ENCODE measurements at regions not wholly inside any gene's neighbourhood (a gene's known extent, or its start where the extent isn't known, plus 50 kb on each side); places are given as distances from the start of the nearest gene placed in this dataset.

DNA sequence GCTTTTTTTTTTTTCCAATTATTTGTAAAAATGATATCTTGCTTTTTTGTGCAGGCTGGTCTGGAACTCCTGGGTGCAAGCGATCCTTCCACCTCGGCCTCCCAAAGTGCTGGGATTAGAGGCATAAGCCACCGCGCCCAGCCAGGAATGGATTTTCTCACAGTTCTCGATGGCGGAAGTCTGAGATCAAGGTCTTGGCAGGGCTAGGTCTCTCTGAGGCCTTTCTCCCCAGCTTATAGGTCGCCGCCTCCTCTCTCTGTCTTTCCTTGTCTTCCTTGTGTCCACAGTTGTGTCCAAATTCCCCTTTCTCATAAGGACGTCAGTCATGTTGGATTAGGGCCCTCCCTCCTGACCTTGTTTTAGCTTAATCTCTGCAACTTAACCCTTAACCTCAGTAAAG is 200.5 kb downstream of the UQCRFS1 start:
- H3K79me2 ChIP-seq (ENCODE audit: insufficient read depth, low read length): no peaks in the 10 kb centered on the region
- H3K4me3 ChIP-seq (ENCODE audit: low read length, poor library complexity, severe bottlenecking): no peak overlapping the region
- H3F3A ChIP-seq (ENCODE audit: low read depth): no peaks in the 10 kb centered on the region
- H3K4me1 ChIP-seq (ENCODE audit: insufficient read depth, low read length, poor library complexity, severe bottlenecking): no peaks in the 10 kb centered on the region
- H3K9ac ChIP-seq (ENCODE audit: low read depth, low read length, poor library complexity, severe bottlenecking): no peak overlapping the region
- H3K9me2 ChIP-seq (replicated peaks; ENCODE audit: low read depth, low read length): no peaks in the 10 kb centered on the region
- no peaks in the 10 kb centered on the region for H4K20me1 ChIP-seq (ENCODE audit: insufficient read depth, low read length, poor library complexity, severe bottlenecking)
- TF ChIP-seq, protein P1, sequence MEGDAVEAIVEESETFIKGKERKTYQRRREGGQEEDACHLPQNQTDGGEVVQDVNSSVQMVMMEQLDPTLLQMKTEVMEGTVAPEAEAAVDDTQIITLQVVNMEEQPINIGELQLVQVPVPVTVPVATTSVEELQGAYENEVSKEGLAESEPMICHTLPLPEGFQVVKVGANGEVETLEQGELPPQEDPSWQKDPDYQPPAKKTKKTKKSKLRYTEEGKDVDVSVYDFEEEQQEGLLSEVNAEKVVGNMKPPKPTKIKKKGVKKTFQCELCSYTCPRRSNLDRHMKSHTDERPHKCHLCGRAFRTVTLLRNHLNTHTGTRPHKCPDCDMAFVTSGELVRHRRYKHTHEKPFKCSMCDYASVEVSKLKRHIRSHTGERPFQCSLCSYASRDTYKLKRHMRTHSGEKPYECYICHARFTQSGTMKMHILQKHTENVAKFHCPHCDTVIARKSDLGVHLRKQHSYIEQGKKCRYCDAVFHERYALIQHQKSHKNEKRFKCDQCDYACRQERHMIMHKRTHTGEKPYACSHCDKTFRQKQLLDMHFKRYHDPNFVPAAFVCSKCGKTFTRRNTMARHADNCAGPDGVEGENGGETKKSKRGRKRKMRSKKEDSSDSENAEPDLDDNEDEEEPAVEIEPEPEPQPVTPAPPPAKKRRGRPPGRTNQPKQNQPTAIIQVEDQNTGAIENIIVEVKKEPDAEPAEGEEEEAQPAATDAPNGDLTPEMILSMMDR (conservative IDR thresholded peaks at IDR 0.05; ENCODE audit: low read length): no peak
- no peak for TF ChIP-seq EZH2phosphoT487 (IDR thresholded peaks at IDR 0.05; ENCODE audit: borderline replicate concordance)
- H3K36me3 ChIP-seq (ENCODE audit: insufficient read depth, low read length): no peaks in the 10 kb centered on the region
- H3K27me3 ChIP-seq (ENCODE audit: insufficient read depth, low read length, poor library complexity, severe bottlenecking): no peaks in the 10 kb centered on the region
- H3K4me2 ChIP-seq (ENCODE audit: low read depth, low read length, poor library complexity, severe bottlenecking): no peak overlapping the region
- peaks cover 3% of the 10 kb centered on the region; the same call in 1 of the 2 replicates for H3K9me3 ChIP-seq (ENCODE audit: insufficient read depth, low read depth, low read length)
- H2AFZ ChIP-seq (ENCODE audit: low read length): no peak overlapping the region

DNA sequence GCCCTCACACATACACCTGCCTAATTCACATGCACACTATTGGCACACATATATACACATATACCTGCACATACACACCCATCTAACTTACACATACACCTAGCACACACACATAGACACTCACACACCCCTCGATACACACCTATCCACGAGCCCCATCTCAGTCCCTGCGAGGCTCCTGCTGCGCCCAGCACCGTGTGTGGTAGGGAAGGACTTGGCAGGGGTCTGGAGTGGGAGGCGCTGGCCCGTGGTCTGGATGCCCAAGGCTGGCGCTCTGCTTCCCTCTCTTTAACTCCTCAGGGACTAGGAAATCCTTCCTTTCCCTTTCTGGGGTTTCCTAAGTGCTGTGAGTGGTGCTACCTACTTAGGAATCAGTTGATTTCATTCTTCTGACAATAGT is 202.7 kb downstream of the UQCRFS1 start:
- Histone ChIP-seq H3K4me2 (ENCODE audit: low read depth, low read length, poor library complexity, severe bottlenecking) (no peak overlapping the region), H3K27me3 (ENCODE audit: insufficient read depth, low read length, poor library complexity, severe bottlenecking) (no peaks in the 10 kb centered on the region), H3K4me3 (ENCODE audit: low read length, poor library complexity, severe bottlenecking) (no peak overlapping the region), H3K4me1 (ENCODE audit: insufficient read depth, low read length, poor library complexity, severe bottlenecking) (no peaks in the 10 kb centered on the region), H3K36me3 (ENCODE audit: insufficient read depth, low read length) (no peaks in the 10 kb centered on the region), H3F3A (ENCODE audit: low read depth) (no peaks in the 10 kb centered on the region), H2AFZ (ENCODE audit: low read length) (no peak overlapping the region), H3K9me3 (ENCODE audit: insufficient read depth, low read depth, low read length) (no peaks in the 10 kb centered on the region; the same call in 1 of the 2 replicates), H4K20me1 (ENCODE audit: insufficient read depth, low read length, poor library complexity, severe bottlenecking) (no peaks in the 10 kb centered on the region), H3K9ac (ENCODE audit: low read depth, low read length, poor library complexity, severe bottlenecking) (no peak overlapping the region), H3K79me2 (ENCODE audit: insufficient read depth, low read length) (no peaks in the 10 kb centered on the region), H3K9me2 (replicated peaks; ENCODE audit: low read depth, low read length) (no peaks in the 10 kb centered on the region)
- TF ChIP-seq, protein P1 (conservative IDR thresholded peaks at IDR 0.05; ENCODE audit: low read length): no peak
- no peak for TF ChIP-seq EZH2phosphoT487 (IDR thresholded peaks at IDR 0.05; ENCODE audit: borderline replicate concordance)

DNA sequence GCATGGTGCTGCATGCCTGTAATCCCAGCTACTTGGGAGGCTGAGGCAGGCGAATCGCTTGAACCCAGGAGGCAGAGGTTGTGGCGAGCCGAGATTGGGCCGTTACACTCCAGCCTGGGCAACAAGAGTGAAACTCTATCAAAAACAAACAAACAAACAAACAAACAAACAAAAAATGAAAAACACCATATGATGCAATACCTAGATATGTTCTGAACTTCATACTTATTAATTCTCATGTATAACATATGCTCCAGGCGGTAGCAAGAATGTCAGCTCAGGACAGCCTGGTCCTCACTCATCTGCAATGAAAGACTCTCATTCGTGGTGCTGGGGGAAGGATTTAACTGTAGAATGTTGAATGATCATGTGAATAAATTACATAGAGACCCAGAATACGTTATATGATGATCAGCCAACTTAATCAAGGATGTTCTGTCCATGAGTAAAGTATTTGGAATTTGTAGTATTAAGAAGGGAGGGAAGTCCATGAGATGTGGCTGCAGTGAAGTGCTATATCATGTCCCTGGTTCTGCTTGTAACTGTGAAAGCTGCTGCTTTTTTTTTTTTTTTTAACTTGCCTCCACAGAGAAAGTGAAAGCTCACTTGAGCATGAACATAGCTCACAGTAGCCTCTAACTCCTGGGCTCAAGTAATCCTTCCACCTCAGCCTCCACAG is 206.8 kb downstream of the UQCRFS1 start:
- Histone ChIP-seq H3K9me2 (replicated peaks; ENCODE audit: low read depth, low read length) (no peaks in the 10 kb centered on the region), H4K20me1 (ENCODE audit: insufficient read depth, low read length, poor library complexity, severe bottlenecking) (no peaks in the 10 kb centered on the region), H3K79me2 (ENCODE audit: insufficient read depth, low read length) (no peaks in the 10 kb centered on the region), H3K9me3 (ENCODE audit: insufficient read depth, low read depth, low read length) (no peaks in the 10 kb centered on the region; the same call in 1 of the 2 replicates), H3K9ac (ENCODE audit: low read depth, low read length, poor library complexity, severe bottlenecking) (no peak overlapping the region), H3K4me2 (ENCODE audit: low read depth, low read length, poor library complexity, severe bottlenecking) (no peak overlapping the region), H3K4me1 (ENCODE audit: insufficient read depth, low read length, poor library complexity, severe bottlenecking) (no peaks in the 10 kb centered on the region), H3F3A (ENCODE audit: low read depth) (no peaks in the 10 kb centered on the region), H2AFZ (ENCODE audit: low read length) (no peak overlapping the region), H3K27me3 (ENCODE audit: insufficient read depth, low read length, poor library complexity, severe bottlenecking) (no peaks in the 10 kb centered on the region), H3K36me3 (ENCODE audit: insufficient read depth, low read length) (no peaks in the 10 kb centered on the region), H3K4me3 (ENCODE audit: low read length, poor library complexity, severe bottlenecking) (no peak overlapping the region)
- TF ChIP-seq, protein P1 (conservative IDR thresholded peaks at IDR 0.05; ENCODE audit: low read length): no peak
- TF ChIP-seq EZH2phosphoT487 (IDR thresholded peaks at IDR 0.05; ENCODE audit: borderline replicate concordance): no peak

All from Loucy (cell line).